SJSA1 (cell line): ENCODE measurements at regions not wholly inside any gene's neighbourhood (a gene's known extent, or its start where the extent isn't known, plus 50 kb on each side); places are given as distances from the start of the nearest gene placed in this dataset.

Experiments used
- DNase-seq, 2 experiments: peaks; one replicate each; pipeline ENCODE4 v3.0.0-alpha.2; 2015 to 2020; ENCODE audit warnings: low spot score in 2 of 2, low read depth in 1 of 2
- H3K27ac ChIP-seq: fragments of 250-450 bp; sonication (Bioruptor Pico); 2 replicates; pipeline ENCODE4 v1.5.1; 2020; ENCODE audit warnings: mild to moderate bottlenecking, moderate library complexity
- H3K27me3 ChIP-seq: fragments of 250-450 bp; sonication (Bioruptor Pico); replicated peaks from 2 replicates; pipeline ENCODE4 v1.5.1; 2020; ENCODE audit warnings: mild to moderate bottlenecking, moderate library complexity
- H3K36me3 ChIP-seq: fragments of 250-450 bp; sonication (Bioruptor Pico); 2 replicates; pipeline ENCODE4 v1.5.1; 2020; ENCODE audit warnings: mild to moderate bottlenecking
- H3K4me1 ChIP-seq: fragments of 250-450 bp; sonication (Bioruptor Pico); replicated peaks from 2 replicates; pipeline ENCODE4 v1.6.1; 2021; ENCODE audit warnings: mild to moderate bottlenecking
- H3K4me3 ChIP-seq: fragments of 250-450 bp; sonication (Bioruptor Pico); 2 replicates; pipeline ENCODE4 v1.5.1; 2020; ENCODE audit warnings: mild to moderate bottlenecking
- H3K9me3 ChIP-seq: fragments of 250-450 bp; sonication (Bioruptor Pico); replicated peaks from 2 replicates; pipeline ENCODE4 v1.5.1; 2020; ENCODE audit warnings: mild to moderate bottlenecking

- no peak for DNase-seq
- no peaks in the 10 kb centered on the region for H3K27me3 ChIP-seq
- H3K27ac ChIP-seq: no peak overlapping the region
- H3K4me3 ChIP-seq: no peak overlapping the region
- no peaks in the 10 kb centered on the region for H3K36me3 ChIP-seq
- H3K9me3 ChIP-seq: no peaks in the 10 kb centered on the region
- peaks cover 15% of the 10 kb centered on the region for H3K4me1 ChIP-seq
Measured at GRCh38 chr4:181650033-181650825, 593.0 kb upstream of the TENM3 start.

GRCh38 chr4:181656748-181657147, 586.5 kb upstream of the TENM3 start:
- Histone ChIP-seq H3K27ac (no peak overlapping the region), H3K9me3 (no peaks in the 10 kb centered on the region), H3K4me1 (peaks cover 13% of the 10 kb centered on the region), H3K4me3 (no peak overlapping the region), H3K36me3 (no peaks in the 10 kb centered on the region), H3K27me3 (no peaks in the 10 kb centered on the region)
- DNase-seq: no peak

DNA sequence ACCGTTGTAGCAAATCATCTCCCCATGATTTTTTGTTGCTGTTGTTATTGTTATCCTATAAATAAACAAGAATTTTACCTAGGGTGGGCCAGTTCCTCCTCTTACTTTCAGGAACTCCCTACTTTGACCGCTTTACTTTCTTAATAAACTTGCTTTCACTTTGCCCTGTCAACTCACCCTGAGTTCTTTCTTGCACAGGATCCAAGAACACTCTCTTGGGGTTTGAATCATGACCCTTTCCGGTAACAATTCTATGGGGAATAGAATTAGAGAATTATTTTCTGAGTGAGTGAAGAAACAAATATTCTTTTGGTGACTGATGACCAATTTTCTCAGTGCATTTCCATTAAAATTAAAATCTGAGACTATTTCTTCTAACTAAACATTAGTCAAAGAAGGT, 584.0 kb upstream of the TENM3 start:
- no peaks in the 10 kb centered on the region for H3K27me3 ChIP-seq
- DNase-seq: peak in 1 of 2 experiments; percentile 11
- H3K27ac ChIP-seq: no peak overlapping the region
- H3K4me1 ChIP-seq: peaks cover 24% of the 10 kb centered on the region
- H3K4me3 ChIP-seq: no peak overlapping the region
- H3K36me3 ChIP-seq: no peaks in the 10 kb centered on the region
- H3K9me3 ChIP-seq: no peaks in the 10 kb centered on the region

DNA sequence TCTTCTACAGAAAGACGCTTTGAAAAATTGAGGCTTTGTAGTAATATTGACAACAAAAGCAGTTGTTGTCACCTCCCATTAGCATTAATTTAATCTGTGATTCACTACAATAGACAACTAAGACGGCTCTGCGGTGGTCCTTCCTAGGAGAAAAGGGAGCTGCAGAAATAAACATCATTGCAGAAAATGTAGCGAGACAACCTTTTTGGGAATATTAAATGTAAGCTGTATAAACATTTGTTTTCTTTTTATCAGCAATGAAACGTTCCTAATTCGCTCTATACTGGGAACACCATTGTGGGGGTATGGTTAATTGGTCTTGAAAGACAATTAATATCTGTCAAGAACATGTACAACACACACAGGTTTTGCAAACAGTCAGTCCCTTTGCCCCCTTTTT, 583.3 kb upstream of the TENM3 start:
- Histone ChIP-seq H3K9me3 (no peaks in the 10 kb centered on the region), H3K27ac (no peak overlapping the region), H3K4me3 (no peak overlapping the region), H3K27me3 (no peaks in the 10 kb centered on the region), H3K36me3 (no peaks in the 10 kb centered on the region), H3K4me1 (peaks cover 24% of the 10 kb centered on the region)
- no peak for DNase-seq

- Histone ChIP-seq H3K36me3 (no peaks in the 10 kb centered on the region), H3K4me3 (no peak overlapping the region), H3K27ac (peak overlapping the region; percentile 34), H3K27me3 (no peaks in the 10 kb centered on the region), H3K9me3 (no peaks in the 10 kb centered on the region), H3K4me1 (peaks cover 24% of the 10 kb centered on the region)
- DNase-seq: peak in 1 of 2 experiments; percentile 19
Measured at GRCh38 chr4:181661090-181661489, 582.1 kb upstream of the TENM3 start.

- H3K36me3 ChIP-seq: no peaks in the 10 kb centered on the region
- DNase-seq: no peak
- peaks cover 24% of the 10 kb centered on the region for H3K4me1 ChIP-seq
- no peaks in the 10 kb centered on the region for H3K9me3 ChIP-seq
- H3K27ac ChIP-seq: peak overlapping the region; percentile 34
- no peaks in the 10 kb centered on the region for H3K27me3 ChIP-seq
- H3K4me3 ChIP-seq: no peak overlapping the region
Measured at GRCh38 chr4:181661923-181662322, 581.3 kb upstream of the TENM3 start.

DNA sequence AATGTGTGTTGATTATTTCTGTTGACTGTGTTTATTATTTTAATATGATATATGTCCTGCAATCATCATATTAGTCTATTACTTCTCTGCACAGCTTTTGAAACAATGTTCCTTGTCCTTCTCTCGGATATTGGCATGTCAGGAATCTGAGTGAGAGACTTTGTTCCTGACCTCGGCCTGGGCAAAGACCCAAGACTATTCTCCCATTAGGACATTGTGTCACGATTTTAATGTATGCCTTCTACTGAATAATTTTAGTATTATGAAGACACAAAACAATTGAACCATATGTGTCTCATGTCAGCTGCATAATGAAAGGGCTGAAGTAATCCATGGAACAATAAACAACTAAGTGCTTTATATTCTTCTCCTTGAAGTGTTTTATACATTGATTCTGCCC, 580.8 kb upstream of the TENM3 start:
- H3K4me1 ChIP-seq: peaks cover 24% of the 10 kb centered on the region
- H3K27ac ChIP-seq: no peak overlapping the region
- DNase-seq: peak in 1 of 2 experiments; percentile 29
- H3K9me3 ChIP-seq: no peaks in the 10 kb centered on the region
- H3K36me3 ChIP-seq: no peaks in the 10 kb centered on the region
- H3K4me3 ChIP-seq: no peak overlapping the region
- no peaks in the 10 kb centered on the region for H3K27me3 ChIP-seq

DNA sequence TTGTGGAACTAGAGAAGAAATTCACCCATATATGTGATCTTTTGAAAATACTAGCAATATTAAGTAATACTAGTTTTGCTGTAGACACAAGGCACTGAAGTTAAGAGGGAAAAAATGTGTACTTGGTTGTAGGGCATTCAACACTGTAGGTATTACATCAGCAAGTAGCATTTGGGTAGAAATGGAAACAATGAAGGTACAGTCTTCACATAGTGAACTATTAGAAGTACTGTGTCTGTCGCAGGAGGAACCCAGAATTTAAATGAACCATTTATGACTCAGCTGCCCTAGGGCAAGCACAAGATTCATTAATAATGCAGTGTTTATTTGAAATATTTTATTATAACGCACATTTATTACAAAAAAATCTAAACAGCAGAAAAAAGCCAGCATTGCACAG, 572.7 kb upstream of the TENM3 start:
- Histone ChIP-seq H3K27me3 (no peaks in the 10 kb centered on the region), H3K9me3 (no peaks in the 10 kb centered on the region), H3K27ac (no peak overlapping the region), H3K4me3 (no peak overlapping the region), H3K4me1 (no peaks in the 10 kb centered on the region), H3K36me3 (no peaks in the 10 kb centered on the region)
- DNase-seq: no peak

GRCh38 chr4:181671672-181672071, 571.5 kb upstream of the TENM3 start:
- no peak for DNase-seq
- H3K9me3 ChIP-seq: no peaks in the 10 kb centered on the region
- H3K36me3 ChIP-seq: no peaks in the 10 kb centered on the region
- H3K27ac ChIP-seq: no peak overlapping the region
- H3K27me3 ChIP-seq: no peaks in the 10 kb centered on the region
- H3K4me1 ChIP-seq: no peaks in the 10 kb centered on the region
- no peak overlapping the region for H3K4me3 ChIP-seq

- DNase-seq: no peak
- Histone ChIP-seq H3K27me3 (no peaks in the 10 kb centered on the region), H3K4me3 (no peak overlapping the region), H3K36me3 (no peaks in the 10 kb centered on the region), H3K9me3 (no peaks in the 10 kb centered on the region), H3K4me1 (peaks cover 6% of the 10 kb centered on the region; the same call in 1 of the 2 replicates), H3K27ac (no peak overlapping the region)
Measured at GRCh38 chr4:181672751-181673150, 570.5 kb upstream of the TENM3 start.

GRCh38 chr4:181674315-181674875, 568.8 kb upstream of the TENM3 start:
- Histone ChIP-seq H3K36me3 (no peaks in the 10 kb centered on the region), H3K9me3 (no peaks in the 10 kb centered on the region), H3K27me3 (no peaks in the 10 kb centered on the region), H3K27ac (no peak overlapping the region), H3K4me3 (no peak overlapping the region), H3K4me1 (peaks cover 6% of the 10 kb centered on the region; the same call in 1 of the 2 replicates)
- no peak for DNase-seq

DNA sequence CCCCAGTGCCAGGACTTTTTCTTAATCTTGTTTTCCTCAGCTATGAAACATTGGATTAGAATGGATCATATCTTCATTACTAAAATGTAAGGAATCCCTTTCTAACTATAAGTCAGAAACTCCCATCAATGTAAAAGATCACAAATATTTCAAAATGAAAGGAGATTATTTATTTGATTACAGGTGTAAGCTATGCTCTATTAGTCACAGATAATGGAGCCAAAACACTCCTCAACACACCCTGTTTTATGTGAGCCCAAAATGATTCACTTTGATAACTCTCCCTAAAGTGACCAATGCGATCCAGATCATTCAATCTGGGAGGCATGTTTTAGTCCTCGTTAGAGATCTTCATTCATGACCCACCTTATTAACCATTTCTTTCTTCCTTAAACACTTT, 566.7 kb upstream of the TENM3 start:
- peaks cover 6% of the 10 kb centered on the region; the same call in 1 of the 2 replicates for H3K4me1 ChIP-seq
- no peak for DNase-seq
- no peaks in the 10 kb centered on the region for H3K27me3 ChIP-seq

GRCh38 chr4:181677201-181677600, 566.0 kb upstream of the TENM3 start:
- Histone ChIP-seq H3K9me3 (no peaks in the 10 kb centered on the region), H3K27ac (no peak overlapping the region)
- peak in 1 of 2 experiments; percentile 6 for DNase-seq

More for the DNA sequence above, 566.7 kb upstream of the TENM3 start:
- no peak overlapping the region for H3K4me3 ChIP-seq
- H3K27ac ChIP-seq: no peak overlapping the region
- H3K36me3 ChIP-seq: no peaks in the 10 kb centered on the region
- H3K9me3 ChIP-seq: no peaks in the 10 kb centered on the region

DNA sequence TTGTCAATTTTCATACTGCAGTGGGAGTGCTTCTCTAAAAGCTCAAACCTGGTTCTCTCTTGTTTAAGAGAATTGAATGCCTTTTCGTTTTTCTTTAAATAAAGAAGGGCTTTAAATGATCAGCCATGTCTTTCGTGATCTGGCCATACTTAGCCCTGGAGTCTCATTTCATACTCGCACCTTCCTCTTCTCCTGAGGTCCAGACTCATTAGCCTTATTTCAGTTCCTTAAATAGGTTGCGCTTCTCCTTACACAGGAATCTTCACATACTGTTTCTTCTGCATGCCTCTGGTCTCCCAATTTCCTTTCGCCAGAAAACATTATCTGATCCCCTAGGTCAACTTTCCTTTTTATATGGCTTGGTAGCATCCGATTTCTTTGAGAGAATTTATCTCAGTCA, 565.6 kb upstream of the TENM3 start:
- Histone ChIP-seq H3K36me3 (no peaks in the 10 kb centered on the region), H3K4me1 (peaks cover 6% of the 10 kb centered on the region; the same call in 1 of the 2 replicates), H3K27ac (no peak overlapping the region), H3K27me3 (no peaks in the 10 kb centered on the region), H3K9me3 (no peaks in the 10 kb centered on the region), H3K4me3 (no peak overlapping the region)
- DNase-seq: no peak

More at GRCh38 chr4:181677201-181677600, 566.0 kb upstream of the TENM3 start:
- Histone ChIP-seq H3K4me3 (no peak overlapping the region), H3K36me3 (no peaks in the 10 kb centered on the region), H3K4me1 (peaks cover 6% of the 10 kb centered on the region; the same call in 1 of the 2 replicates), H3K27me3 (no peaks in the 10 kb centered on the region)
